ENCODE measurements at regions not wholly inside any gene's neighbourhood (a gene's known extent, or its start where the extent isn't known, plus 50 kb on each side); places are given as distances from the start of the nearest gene placed in this dataset.

- no peak for DNase-seq (ENCODE audit: low read depth)
- no peak for TF ChIP-seq CTCF (IDR thresholded peaks at IDR 0.05; ENCODE audit: control insufficient read depth, insufficient read depth, low read depth, low read length, missing control alignments)
- no peak overlapping the region for H3K4me3 ChIP-seq (ENCODE audit: control insufficient read depth, low read depth, low read length)
These were observed 995.4 kb upstream of the B3GALT2 start for GRCh38 chr1:194181845-194182244.

- no peak overlapping the region for H3K4me3 ChIP-seq (ENCODE audit: control insufficient read depth, low read depth, low read length)
- TF ChIP-seq CTCF (IDR thresholded peaks at IDR 0.05; ENCODE audit: control insufficient read depth, insufficient read depth, low read depth, low read length, missing control alignments), result no peak
- DNase-seq (ENCODE audit: low read depth), result no peak
These were observed 989.8 kb upstream of the B3GALT2 start for GRCh38 chr1:194176212-194176611.

GRCh38 chr1:194175251-194175650, 988.8 kb upstream of the B3GALT2 start:
- no peak for TF ChIP-seq CTCF (IDR thresholded peaks at IDR 0.05; ENCODE audit: control insufficient read depth, insufficient read depth, low read depth, low read length, missing control alignments)
- no peak for DNase-seq (ENCODE audit: low read depth)
- no peak overlapping the region for H3K4me3 ChIP-seq (ENCODE audit: control insufficient read depth, low read depth, low read length)

- H3K4me3 ChIP-seq (ENCODE audit: control insufficient read depth, low read depth, low read length), result no peak overlapping the region
- no peak for TF ChIP-seq CTCF (IDR thresholded peaks at IDR 0.05; ENCODE audit: control insufficient read depth, insufficient read depth, low read depth, low read length, missing control alignments)
- no peak for DNase-seq (ENCODE audit: low read depth)
These were observed 988.1 kb upstream of the B3GALT2 start for GRCh38 chr1:194174528-194174927.

GRCh38 chr1:194171596-194171995, 985.2 kb upstream of the B3GALT2 start:
- no peak for DNase-seq (ENCODE audit: low read depth)
- no peak for TF ChIP-seq CTCF (IDR thresholded peaks at IDR 0.05; ENCODE audit: control insufficient read depth, insufficient read depth, low read depth, low read length, missing control alignments)
- no peak overlapping the region for H3K4me3 ChIP-seq (ENCODE audit: control insufficient read depth, low read depth, low read length)

GRCh38 chr1:194167956-194168640, 981.7 kb upstream of the B3GALT2 start:
- no peak for DNase-seq (ENCODE audit: low read depth)
- no peak overlapping the region for H3K4me3 ChIP-seq (ENCODE audit: control insufficient read depth, low read depth, low read length)
- no peak for TF ChIP-seq CTCF (IDR thresholded peaks at IDR 0.05; ENCODE audit: control insufficient read depth, insufficient read depth, low read depth, low read length, missing control alignments)

Measured in AG09309 (cell line).